Naive B cell (primary cell): ENCODE measurements at regions not wholly inside any gene's neighbourhood (a gene's known extent, or its start where the extent isn't known, plus 50 kb on each side); places are given as distances from the start of the nearest gene placed in this dataset.
A peak's percentile ranks its signal among the peaks of the same experiment; 100 is the strongest.

Source experiments
- ATAC-seq, 2 donors: fragments of 150-1000 bp; cut with Tn5 transposase; 2 replicates each; pipeline ENCODE4 v1.10.0; 2021; ENCODE audit warnings: low read depth in 2 of 2, mild to moderate bottlenecking in 2 of 2, moderate library complexity in 2 of 2
- DNase-seq: peaks from one replicate; pipeline ENCODE4 v3.0.0; 2022
- H3K27ac Mint-ChIP-seq, 6 donors: one replicate each; pipeline ENCODE4 v1.8.0; 2020 to 2022; ENCODE audit warnings: mild to moderate bottlenecking in 6 of 6, mixed read lengths in 6 of 6, moderate library complexity in 5 of 6, inconsistent platforms in 2 of 6
- H3K27me3 Mint-ChIP-seq, 3 donors: one replicate each; pipeline ENCODE4 v1.8.0; 2021 to 2022; ENCODE audit warnings: mixed read lengths in 3 of 3, mild to moderate bottlenecking in 1 of 3
- H3K36me3 Mint-ChIP-seq, 2 donors: one replicate each; pipeline ENCODE4 v1.8.0; 2020 to 2022; ENCODE audit warnings: mixed read lengths in 2 of 2, inconsistent platforms in 1 of 2, mild to moderate bottlenecking in 1 of 2
- H3K4me1 Mint-ChIP-seq, 3 donors: one replicate each; pipeline ENCODE4 v1.8.0; 2020 to 2022; ENCODE audit warnings: mixed read lengths in 3 of 3, inconsistent platforms in 1 of 3, mild to moderate bottlenecking in 1 of 3, moderate library complexity in 1 of 3
- H3K4me3 Mint-ChIP-seq, 8 donors: one replicate each; pipeline ENCODE4 v1.8.0; 2020 to 2022; ENCODE audit warnings: mild to moderate bottlenecking in 8 of 8, mixed read lengths in 8 of 8, moderate library complexity in 8 of 8, inconsistent platforms in 2 of 8
- H3K9me3 Mint-ChIP-seq, 7 donors: one replicate each; pipeline ENCODE4 v1.8.0; 2020 to 2022; ENCODE audit warnings: mixed read lengths in 7 of 7, mild to moderate bottlenecking in 5 of 7, inconsistent platforms in 2 of 7, moderate library complexity in 1 of 7

GRCh38 chr15:94760348-94760747, 529.0 kb downstream of the MCTP2 start:
- Mint-ChIP-seq H3K4me1 (no peaks in the 10 kb centered on the region), H3K4me3 (no peak overlapping the region), H3K9me3 (peaks cover 0 to 2% (median 0%) of the 10 kb centered on the region in 7 donors), H3K36me3 (no peaks in the 10 kb centered on the region), H3K27ac (no peak overlapping the region), H3K27me3 (peaks cover 0 to 8% (median 0%) of the 10 kb centered on the region in 3 donors)
- no peak for ATAC-seq
- no peak for DNase-seq

DNA sequence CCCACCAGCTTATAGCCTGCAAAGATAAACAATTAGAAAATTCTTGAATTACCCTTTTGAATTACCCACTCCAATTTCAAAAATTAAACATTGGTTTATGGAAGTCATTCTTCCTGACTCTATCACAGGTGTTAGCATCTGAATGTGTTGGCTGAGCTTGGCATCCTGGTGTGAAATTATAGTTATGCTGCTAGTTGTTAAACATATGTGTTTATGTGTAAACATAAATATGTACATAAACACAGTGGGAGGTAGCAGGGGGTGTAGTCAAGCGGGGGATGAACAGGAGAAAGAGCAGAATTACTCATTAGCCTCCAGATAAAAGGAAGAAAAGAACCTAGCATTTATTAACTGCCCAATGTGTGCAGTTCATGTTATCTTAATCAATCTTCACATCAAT, 530.2 kb downstream of the MCTP2 start:
- H3K4me1 Mint-ChIP-seq = no peaks in the 10 kb centered on the region
- no peak overlapping the region for H3K4me3 Mint-ChIP-seq
- peaks cover 0 to 4% (median 0%) of the 10 kb centered on the region in 7 donors for H3K9me3 Mint-ChIP-seq
- no peaks in the 10 kb centered on the region for H3K36me3 Mint-ChIP-seq
- peaks cover 0 to 8% (median 0%) of the 10 kb centered on the region in 3 donors for H3K27me3 Mint-ChIP-seq
- DNase-seq = no peak
- no peak overlapping the region for H3K27ac Mint-ChIP-seq
- ATAC-seq = no peak

DNA sequence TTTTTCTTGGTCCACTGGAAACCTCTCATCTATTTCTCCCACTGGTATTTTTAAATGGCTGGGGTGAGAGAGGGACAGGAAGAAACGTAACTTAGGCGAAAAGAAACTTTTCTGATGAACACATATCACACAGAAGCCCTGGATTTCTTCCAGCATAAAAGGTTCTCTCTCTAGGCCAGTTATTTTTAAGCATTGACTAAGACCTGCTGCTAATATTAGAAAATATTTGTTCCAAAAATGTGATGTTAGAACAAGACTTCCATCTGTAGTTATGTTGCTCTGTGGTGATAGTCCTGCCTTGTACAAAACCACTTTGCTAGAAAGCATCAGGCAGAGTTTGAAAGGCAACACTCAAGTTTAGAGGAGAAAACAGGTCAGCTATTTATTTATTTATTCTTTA, 537.7 kb downstream of the MCTP2 start:
- Mint-ChIP-seq H3K27ac (no peak overlapping the region), H3K36me3 (no peaks in the 10 kb centered on the region), H3K4me1 (no peaks in the 10 kb centered on the region), H3K4me3 (no peak overlapping the region), H3K9me3 (peaks cover 0 to 4% (median 0%) of the 10 kb centered on the region in 7 donors), H3K27me3 (peaks cover 0 to 8% (median 5%) of the 10 kb centered on the region in 3 donors)
- DNase-seq (no peak), ATAC-seq (no peak)

GRCh38 chr15:94770199-94770598, 538.8 kb downstream of the MCTP2 start:
- Mint-ChIP-seq H3K27ac (no peak overlapping the region), H3K4me3 (no peak overlapping the region), H3K9me3 (peaks cover 0 to 3% (median 0%) of the 10 kb centered on the region in 7 donors), H3K27me3 (peaks cover 0 to 5% (median 0%) of the 10 kb centered on the region in 3 donors), H3K4me1 (no peaks in the 10 kb centered on the region), H3K36me3 (no peaks in the 10 kb centered on the region)
- DNase-seq (no peak), ATAC-seq (no peak)

DNA sequence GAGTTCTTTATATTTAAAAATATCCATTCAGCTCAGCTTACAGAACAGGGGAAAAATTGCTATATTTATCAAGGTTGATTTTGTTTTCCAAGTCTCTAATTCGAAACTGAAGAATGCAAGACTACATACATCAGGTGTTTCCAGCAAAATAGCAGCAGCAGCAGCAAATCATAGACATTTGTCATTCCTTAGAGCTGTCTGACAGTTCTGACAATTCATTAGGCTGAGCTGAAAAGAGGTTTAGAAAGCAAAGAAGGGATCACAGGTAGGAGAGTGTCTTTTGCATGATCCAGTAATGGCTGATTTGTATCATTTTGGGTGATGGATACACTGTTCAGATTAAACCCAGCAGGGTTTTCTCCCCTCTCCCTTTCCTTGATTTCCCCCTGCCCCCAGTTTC, 545.7 kb downstream of the MCTP2 start:
- H3K27ac Mint-ChIP-seq = no peak overlapping the region
- DNase-seq (no peak), ATAC-seq (no peak)
- H3K36me3 Mint-ChIP-seq = no peaks in the 10 kb centered on the region
- peaks cover 0 to 4% (median 0%) of the 10 kb centered on the region in 7 donors for H3K9me3 Mint-ChIP-seq
- H3K4me3 Mint-ChIP-seq = no peak overlapping the region
- peaks cover 5 to 11% (median 9%) of the 10 kb centered on the region in 3 donors for H3K27me3 Mint-ChIP-seq
- H3K4me1 Mint-ChIP-seq = no peaks in the 10 kb centered on the region

GRCh38 chr15:94778840-94779239, 547.5 kb downstream of the MCTP2 start:
- Mint-ChIP-seq H3K27ac (no peak overlapping the region), H3K36me3 (no peaks in the 10 kb centered on the region), H3K4me3 (no peak overlapping the region), H3K9me3 (peaks cover 0 to 12% (median 1%) of the 10 kb centered on the region in 7 donors), H3K27me3 (peaks cover 0 to 11% (median 9%) of the 10 kb centered on the region in 3 donors), H3K4me1 (no peaks in the 10 kb centered on the region)
- DNase-seq = no peak
- ATAC-seq = no peak

DNA sequence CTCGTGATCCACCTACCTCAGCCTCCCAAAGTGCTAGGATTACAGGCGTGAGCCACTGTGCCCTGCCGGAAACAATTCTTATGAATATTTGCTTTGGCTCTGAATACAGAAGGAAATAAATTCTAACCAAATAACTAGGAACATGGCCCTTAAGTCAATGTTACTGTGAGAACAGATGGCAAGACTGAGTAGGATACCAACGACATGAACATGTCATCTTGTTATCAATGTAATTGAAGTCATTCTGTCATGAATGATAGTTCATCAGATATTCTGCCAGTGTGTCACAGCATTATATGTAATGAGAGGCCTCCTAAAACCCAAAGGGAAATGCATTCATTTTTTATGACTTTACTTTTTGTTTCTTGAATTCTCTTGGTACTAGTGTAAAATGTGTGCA, 548.8 kb downstream of the MCTP2 start:
- Mint-ChIP-seq H3K27me3 (peaks cover 0 to 11% (median 9%) of the 10 kb centered on the region in 3 donors), H3K9me3 (peaks cover 0 to 23% (median 1%) of the 10 kb centered on the region in 7 donors), H3K27ac (no peak overlapping the region), H3K4me1 (no peaks in the 10 kb centered on the region), H3K4me3 (no peak overlapping the region), H3K36me3 (no peaks in the 10 kb centered on the region)
- DNase-seq = no peak
- no peak for ATAC-seq

- Mint-ChIP-seq H3K27ac (no peak overlapping the region), H3K9me3 (peaks cover 0 to 23% (median 6%) of the 10 kb centered on the region in 7 donors), H3K4me1 (no peaks in the 10 kb centered on the region), H3K36me3 (no peaks in the 10 kb centered on the region), H3K27me3 (peaks cover 0 to 4% (median 0%) of the 10 kb centered on the region in 3 donors), H3K4me3 (no peak overlapping the region)
- DNase-seq = no peak
- no peak for ATAC-seq
These were observed 553.7 kb downstream of the MCTP2 start for GRCh38 chr15:94785091-94785490.

DNA sequence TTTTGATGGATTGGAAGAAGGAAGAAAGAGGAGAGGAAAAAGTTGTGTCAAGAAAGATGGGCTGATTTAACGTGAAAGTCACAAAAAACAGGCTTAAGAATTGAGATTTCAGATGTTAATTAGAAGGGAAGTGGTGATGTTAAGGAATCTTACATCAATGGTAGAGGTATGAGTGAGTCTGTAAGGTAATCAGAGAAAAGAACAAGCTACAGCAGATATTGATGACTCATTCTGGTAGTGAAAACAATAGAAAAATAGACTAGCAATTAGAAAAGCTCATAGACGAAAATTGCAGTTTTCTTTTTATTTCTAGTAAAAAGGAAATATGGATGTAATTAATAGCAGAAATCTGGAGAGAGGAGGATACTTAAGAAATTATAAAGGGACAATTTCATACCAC, 559.6 kb downstream of the MCTP2 start:
- H3K9me3 Mint-ChIP-seq = peaks cover 0 to 10% (median 2%) of the 10 kb centered on the region in 7 donors
- H3K4me3 Mint-ChIP-seq = no peak overlapping the region
- DNase-seq (no peak), ATAC-seq (no peak)
- no peaks in the 10 kb centered on the region for H3K36me3 Mint-ChIP-seq
- H3K4me1 Mint-ChIP-seq = no peaks in the 10 kb centered on the region
- peak overlapping the region in 1 of 6 donors; percentile 40 for H3K27ac Mint-ChIP-seq
- no peaks in the 10 kb centered on the region for H3K27me3 Mint-ChIP-seq

- Mint-ChIP-seq H3K27me3 (no peaks in the 10 kb centered on the region), H3K4me3 (no peak overlapping the region), H3K4me1 (no peaks in the 10 kb centered on the region), H3K27ac (no peak overlapping the region), H3K9me3 (peaks cover 0 to 10% (median 2%) of the 10 kb centered on the region in 7 donors), H3K36me3 (no peaks in the 10 kb centered on the region)
- ATAC-seq (no peak), DNase-seq (no peak)
These were observed 560.1 kb downstream of the MCTP2 start for GRCh38 chr15:94791510-94791909.

- peaks cover 0 to 10% (median 6%) of the 10 kb centered on the region in 7 donors for H3K9me3 Mint-ChIP-seq
- H3K36me3 Mint-ChIP-seq = no peaks in the 10 kb centered on the region
- no peaks in the 10 kb centered on the region for H3K4me1 Mint-ChIP-seq
- DNase-seq = no peak
- no peak overlapping the region for H3K27ac Mint-ChIP-seq
- H3K27me3 Mint-ChIP-seq = no peaks in the 10 kb centered on the region
- H3K4me3 Mint-ChIP-seq = no peak overlapping the region
- no peak for ATAC-seq
These were observed 560.8 kb downstream of the MCTP2 start for GRCh38 chr15:94792196-94792595.

DNA sequence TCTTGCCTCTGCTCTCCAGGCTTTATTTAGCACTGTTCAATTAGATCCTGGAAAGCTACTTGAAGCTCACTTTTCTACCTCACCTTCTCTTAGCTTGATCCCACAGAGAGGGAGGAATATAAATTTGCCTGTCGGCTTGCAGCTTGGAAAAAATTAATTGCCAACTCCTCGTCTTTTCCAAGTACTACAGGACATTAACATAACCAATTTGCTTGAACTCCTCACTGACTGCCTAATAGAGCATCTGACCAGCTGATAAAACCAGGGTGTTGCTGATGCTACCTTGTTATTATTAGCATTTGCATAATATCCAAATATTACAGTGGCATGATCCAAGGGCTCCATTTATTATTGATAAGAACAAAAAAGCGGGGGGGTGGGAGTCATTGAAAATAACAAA, 561.8 kb downstream of the MCTP2 start:
- no peak for ATAC-seq
- DNase-seq = no peak
- no peaks in the 10 kb centered on the region for H3K27me3 Mint-ChIP-seq
- H3K27ac Mint-ChIP-seq = no peak overlapping the region
- H3K4me3 Mint-ChIP-seq = no peak overlapping the region
- no peaks in the 10 kb centered on the region for H3K36me3 Mint-ChIP-seq
- H3K4me1 Mint-ChIP-seq = no peaks in the 10 kb centered on the region
- peaks cover 2 to 13% (median 6%) of the 10 kb centered on the region in 7 donors for H3K9me3 Mint-ChIP-seq

DNA sequence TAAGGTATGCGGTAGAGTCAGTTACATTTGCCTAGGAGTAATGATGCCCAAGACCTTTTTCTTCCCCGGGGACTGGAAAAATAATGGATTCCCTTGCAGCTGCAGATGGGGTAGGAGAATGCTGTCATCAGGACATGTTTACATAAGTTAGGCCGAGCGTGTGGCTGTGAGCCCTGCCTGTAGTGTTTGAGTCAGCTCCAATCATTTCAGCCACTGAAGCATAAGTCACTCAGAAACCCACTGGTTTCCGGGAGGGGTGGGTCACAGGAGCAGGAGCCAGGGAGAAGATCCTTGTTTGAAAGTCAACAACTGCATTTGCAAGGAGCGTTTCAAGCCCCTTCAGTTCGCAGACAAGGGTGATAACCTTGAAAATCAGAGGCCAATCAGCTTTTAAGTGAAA, 562.3 kb downstream of the MCTP2 start:
- Mint-ChIP-seq H3K27ac (no peak overlapping the region), H3K36me3 (no peaks in the 10 kb centered on the region), H3K4me1 (no peaks in the 10 kb centered on the region), H3K9me3 (peaks cover 2 to 16% (median 6%) of the 10 kb centered on the region in 7 donors), H3K4me3 (no peak overlapping the region), H3K27me3 (no peaks in the 10 kb centered on the region)
- DNase-seq (no peak), ATAC-seq (no peak)

DNA sequence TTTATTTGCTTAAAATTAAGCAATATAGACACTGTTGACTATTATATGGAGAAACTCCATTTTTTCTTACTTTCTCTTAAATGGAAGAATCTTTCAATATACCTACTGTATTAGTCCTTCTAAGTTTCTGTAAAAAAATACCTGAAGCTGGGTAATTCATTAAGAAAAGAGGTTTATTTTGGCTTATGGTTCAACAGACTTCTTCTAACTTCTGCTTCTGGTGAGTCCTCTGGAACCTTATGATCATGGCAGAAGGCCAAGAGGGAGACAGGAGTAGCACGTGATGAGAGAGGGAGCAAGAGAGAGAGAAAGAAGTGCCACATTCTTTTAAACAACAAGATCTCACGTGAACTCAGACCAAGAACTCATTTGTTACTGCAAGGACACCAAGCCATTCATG, 573.3 kb downstream of the MCTP2 start:
- Mint-ChIP-seq H3K9me3 (peaks cover 0 to 19% (median 10%) of the 10 kb centered on the region in 7 donors), H3K27ac (no peak overlapping the region), H3K4me1 (no peaks in the 10 kb centered on the region), H3K36me3 (no peaks in the 10 kb centered on the region), H3K27me3 (no peaks in the 10 kb centered on the region), H3K4me3 (peak overlapping the region in 1 of 8 donors; percentile 64)
- DNase-seq (no peak), ATAC-seq (no peak)
